Activated T-helper 17 cell treated with anti-CD3 and anti-CD28 coated beads, Interleukin-2, amount 50 U/mL, for 72 hours (primary cell): ENCODE measurements at regions not wholly inside any gene's neighbourhood (a gene's known extent, or its start where the extent isn't known, plus 50 kb on each side); places are given as distances from the start of the nearest gene placed in this dataset.
"Not testable (repeated sequence)": the region's sequence is repeated elsewhere in the genome, so short reads cannot be mapped to it uniquely, and the experiment has no call there.

ENCODE experiments used
- ATAC-seq: fragments of 150-1000 bp; cut with Tn5 transposase; replicated peaks from 2 replicates; pipeline ENCODE4 v1.10.0; 2021; ENCODE audit warnings: mild to moderate bottlenecking, moderate library complexity
- H3K27ac Mint-ChIP-seq: one replicate; pipeline ENCODE4 v1.8.0; 2022; ENCODE audit warnings: mixed read lengths
- H3K27me3 Mint-ChIP-seq: one replicate; pipeline ENCODE4 v1.8.0; 2022; ENCODE audit warnings: mixed read lengths
- H3K36me3 Mint-ChIP-seq: one replicate; pipeline ENCODE4 v1.8.0; 2022; ENCODE audit warnings: low read depth, mild to moderate bottlenecking, mixed read lengths
- H3K4me1 Mint-ChIP-seq: one replicate; pipeline ENCODE4 v1.8.0; 2022; ENCODE audit warnings: mixed read lengths
- H3K4me3 Mint-ChIP-seq: one replicate; pipeline ENCODE4 v1.8.0; 2022; ENCODE audit warnings: mild to moderate bottlenecking, mixed read lengths
- H3K9me3 Mint-ChIP-seq: one replicate; pipeline ENCODE4 v1.8.0; 2022; ENCODE audit warnings: mixed read lengths

- H3K27me3 Mint-ChIP-seq: peaks cover 10% of the 10 kb centered on the region
- H3K27ac Mint-ChIP-seq: no peak overlapping the region
- H3K4me1 Mint-ChIP-seq: no peaks in the 10 kb centered on the region
- no peak overlapping the region for H3K4me3 Mint-ChIP-seq
- H3K36me3 Mint-ChIP-seq: no peaks in the 10 kb centered on the region
- no peaks in the 10 kb centered on the region for H3K9me3 Mint-ChIP-seq
- no peak for ATAC-seq
Observed at GRCh38 chr12:131437706-131438492, 273.0 kb upstream of the SFSWAP start.

GRCh38 chr12:131438493-131438835, 272.4 kb upstream of the SFSWAP start:
- H3K36me3 Mint-ChIP-seq, H3K27me3 Mint-ChIP-seq, H3K4me3 Mint-ChIP-seq, ATAC-seq, H3K9me3 Mint-ChIP-seq, H3K27ac Mint-ChIP-seq, H3K4me1 Mint-ChIP-seq: not testable (repeated sequence)

- Mint-ChIP-seq H3K36me3 (no peaks in the 10 kb centered on the region), H3K4me1 (no peaks in the 10 kb centered on the region), H3K9me3 (no peaks in the 10 kb centered on the region), H3K27ac (no peak overlapping the region), H3K4me3 (no peak overlapping the region), H3K27me3 (peaks cover 10% of the 10 kb centered on the region)
- no peak for ATAC-seq
Observed at GRCh38 chr12:131438881-131439280, 272.0 kb upstream of the SFSWAP start.

- ATAC-seq, H3K4me1 Mint-ChIP-seq, H3K27me3 Mint-ChIP-seq, H3K9me3 Mint-ChIP-seq, H3K4me3 Mint-ChIP-seq, H3K27ac Mint-ChIP-seq, H3K36me3 Mint-ChIP-seq: not testable (repeated sequence)
Observed at GRCh38 chr12:131439752-131440151, 271.1 kb upstream of the SFSWAP start.

GRCh38 chr12:131440209-131441059, 270.5 kb upstream of the SFSWAP start:
- not testable (repeated sequence) for H3K27ac Mint-ChIP-seq, H3K27me3 Mint-ChIP-seq, H3K4me1 Mint-ChIP-seq, H3K9me3 Mint-ChIP-seq, H3K36me3 Mint-ChIP-seq, H3K4me3 Mint-ChIP-seq
- ATAC-seq: peak; percentile 13

- H3K4me3 Mint-ChIP-seq: no peak overlapping the region
- no peaks in the 10 kb centered on the region for H3K9me3 Mint-ChIP-seq
- H3K36me3 Mint-ChIP-seq: no peaks in the 10 kb centered on the region
- ATAC-seq: peak; percentile 10
- H3K27ac Mint-ChIP-seq: no peak overlapping the region
- H3K27me3 Mint-ChIP-seq: peaks cover 3% of the 10 kb centered on the region
- no peaks in the 10 kb centered on the region for H3K4me1 Mint-ChIP-seq
Observed at GRCh38 chr12:131441060-131441396, 269.9 kb upstream of the SFSWAP start.

- no peak overlapping the region for H3K4me3 Mint-ChIP-seq
- no peaks in the 10 kb centered on the region for H3K36me3 Mint-ChIP-seq
- ATAC-seq: no peak
- H3K27me3 Mint-ChIP-seq: peaks cover 3% of the 10 kb centered on the region
- no peaks in the 10 kb centered on the region for H3K9me3 Mint-ChIP-seq
- no peaks in the 10 kb centered on the region for H3K4me1 Mint-ChIP-seq
- no peak overlapping the region for H3K27ac Mint-ChIP-seq
Observed at GRCh38 chr12:131441638-131442336, 269.1 kb upstream of the SFSWAP start.

- no peaks in the 10 kb centered on the region for H3K36me3 Mint-ChIP-seq
- no peaks in the 10 kb centered on the region for H3K9me3 Mint-ChIP-seq
- no peaks in the 10 kb centered on the region for H3K4me1 Mint-ChIP-seq
- no peak overlapping the region for H3K27ac Mint-ChIP-seq
- H3K27me3 Mint-ChIP-seq: no peaks in the 10 kb centered on the region
- H3K4me3 Mint-ChIP-seq: no peak overlapping the region
- no peak for ATAC-seq
Observed at GRCh38 chr12:131442337-131442918, 268.5 kb upstream of the SFSWAP start.

- Mint-ChIP-seq H3K27ac (no peak overlapping the region), H3K27me3 (peaks cover 3% of the 10 kb centered on the region), H3K4me3 (no peak overlapping the region), H3K9me3 (no peaks in the 10 kb centered on the region), H3K36me3 (no peaks in the 10 kb centered on the region), H3K4me1 (no peaks in the 10 kb centered on the region)
- ATAC-seq: no peak
Observed at GRCh38 chr12:131443019-131444000, 267.6 kb upstream of the SFSWAP start.

GRCh38 chr12:131444220-131445164, 266.4 kb upstream of the SFSWAP start:
- no peak for ATAC-seq
- no peak overlapping the region for H3K27ac Mint-ChIP-seq

GRCh38 chr12:131445184-131445774, 265.6 kb upstream of the SFSWAP start:
- Mint-ChIP-seq H3K27me3 (peaks cover 6% of the 10 kb centered on the region), H3K27ac (no peak overlapping the region), H3K9me3 (peaks cover 1% of the 10 kb centered on the region), H3K4me1 (no peaks in the 10 kb centered on the region), H3K36me3 (no peaks in the 10 kb centered on the region), H3K4me3 (no peak overlapping the region)
- peak; percentile 67 for ATAC-seq

More at GRCh38 chr12:131444220-131445164, 266.4 kb upstream of the SFSWAP start:
- H3K4me3 Mint-ChIP-seq: no peak overlapping the region
- no peaks in the 10 kb centered on the region for H3K36me3 Mint-ChIP-seq
- H3K4me1 Mint-ChIP-seq: no peaks in the 10 kb centered on the region
- H3K27me3 Mint-ChIP-seq: peaks cover 6% of the 10 kb centered on the region
- no peaks in the 10 kb centered on the region for H3K9me3 Mint-ChIP-seq

GRCh38 chr12:131445795-131446194, 265.1 kb upstream of the SFSWAP start:
- H3K27me3 Mint-ChIP-seq: peaks cover 6% of the 10 kb centered on the region
- no peak overlapping the region for H3K27ac Mint-ChIP-seq
- H3K36me3 Mint-ChIP-seq: no peaks in the 10 kb centered on the region
- no peaks in the 10 kb centered on the region for H3K4me1 Mint-ChIP-seq
- H3K4me3 Mint-ChIP-seq: no peak overlapping the region
- peaks cover 4% of the 10 kb centered on the region for H3K9me3 Mint-ChIP-seq
- no peak for ATAC-seq
